ENCODE measurements at regions not wholly inside any gene's neighbourhood (a gene's known extent, or its start where the extent isn't known, plus 50 kb on each side); places are given as distances from the start of the nearest gene placed in this dataset.

- Histone ChIP-seq H3K9me3 (ENCODE audit: insufficient read depth, low read depth, low read length) (no peaks in the 10 kb centered on the region), H3K36me3 (ENCODE audit: insufficient read depth, low read length) (no peaks in the 10 kb centered on the region), H4K20me1 (ENCODE audit: insufficient read depth, low read length, poor library complexity, severe bottlenecking) (no peaks in the 10 kb centered on the region), H3K4me3 (ENCODE audit: low read length, poor library complexity, severe bottlenecking) (no peak overlapping the region), H3K79me2 (ENCODE audit: insufficient read depth, low read length) (no peaks in the 10 kb centered on the region), H3K9ac (ENCODE audit: low read depth, low read length, poor library complexity, severe bottlenecking) (no peak overlapping the region), H3K9me2 (replicated peaks; ENCODE audit: low read depth, low read length) (no peaks in the 10 kb centered on the region), H3K4me1 (ENCODE audit: insufficient read depth, low read length, poor library complexity, severe bottlenecking) (no peaks in the 10 kb centered on the region), H3F3A (ENCODE audit: low read depth) (no peaks in the 10 kb centered on the region), H3K4me2 (ENCODE audit: low read depth, low read length, poor library complexity, severe bottlenecking) (no peak overlapping the region), H2AFZ (ENCODE audit: low read length) (no peak overlapping the region), H3K27me3 (ENCODE audit: insufficient read depth, low read length, poor library complexity, severe bottlenecking) (no peaks in the 10 kb centered on the region)
- no peak for TF ChIP-seq CTCF (conservative IDR thresholded peaks at IDR 0.05; ENCODE audit: low read length)
- TF ChIP-seq EZH2phosphoT487 (IDR thresholded peaks at IDR 0.05; ENCODE audit: borderline replicate concordance) = no peak
Measured at GRCh38 chr17:79533116-79533515, 77.7 kb downstream of the RBFOX3 start.

GRCh38 chr17:79532107-79532790, 78.6 kb downstream of the RBFOX3 start:
- H3K9me2 ChIP-seq (replicated peaks; ENCODE audit: low read depth, low read length) = no peaks in the 10 kb centered on the region
- no peaks in the 10 kb centered on the region for H3K79me2 ChIP-seq (ENCODE audit: insufficient read depth, low read length)
- H3K4me2 ChIP-seq (ENCODE audit: low read depth, low read length, poor library complexity, severe bottlenecking) = no peak overlapping the region
- H4K20me1 ChIP-seq (ENCODE audit: insufficient read depth, low read length, poor library complexity, severe bottlenecking) = no peaks in the 10 kb centered on the region
- TF ChIP-seq CTCF (conservative IDR thresholded peaks at IDR 0.05; ENCODE audit: low read length) = no peak
- TF ChIP-seq EZH2phosphoT487 (IDR thresholded peaks at IDR 0.05; ENCODE audit: borderline replicate concordance) = no peak
- H3K9me3 ChIP-seq (ENCODE audit: insufficient read depth, low read depth, low read length) = no peaks in the 10 kb centered on the region
- H2AFZ ChIP-seq (ENCODE audit: low read length) = no peak overlapping the region
- H3K4me3 ChIP-seq (ENCODE audit: low read length, poor library complexity, severe bottlenecking) = no peak overlapping the region
- no peaks in the 10 kb centered on the region for H3K27me3 ChIP-seq (ENCODE audit: insufficient read depth, low read length, poor library complexity, severe bottlenecking)
- H3K4me1 ChIP-seq (ENCODE audit: insufficient read depth, low read length, poor library complexity, severe bottlenecking) = no peaks in the 10 kb centered on the region
- no peaks in the 10 kb centered on the region for H3K36me3 ChIP-seq (ENCODE audit: insufficient read depth, low read length)
- no peak overlapping the region for H3K9ac ChIP-seq (ENCODE audit: low read depth, low read length, poor library complexity, severe bottlenecking)
- no peaks in the 10 kb centered on the region for H3F3A ChIP-seq (ENCODE audit: low read depth)

DNA sequence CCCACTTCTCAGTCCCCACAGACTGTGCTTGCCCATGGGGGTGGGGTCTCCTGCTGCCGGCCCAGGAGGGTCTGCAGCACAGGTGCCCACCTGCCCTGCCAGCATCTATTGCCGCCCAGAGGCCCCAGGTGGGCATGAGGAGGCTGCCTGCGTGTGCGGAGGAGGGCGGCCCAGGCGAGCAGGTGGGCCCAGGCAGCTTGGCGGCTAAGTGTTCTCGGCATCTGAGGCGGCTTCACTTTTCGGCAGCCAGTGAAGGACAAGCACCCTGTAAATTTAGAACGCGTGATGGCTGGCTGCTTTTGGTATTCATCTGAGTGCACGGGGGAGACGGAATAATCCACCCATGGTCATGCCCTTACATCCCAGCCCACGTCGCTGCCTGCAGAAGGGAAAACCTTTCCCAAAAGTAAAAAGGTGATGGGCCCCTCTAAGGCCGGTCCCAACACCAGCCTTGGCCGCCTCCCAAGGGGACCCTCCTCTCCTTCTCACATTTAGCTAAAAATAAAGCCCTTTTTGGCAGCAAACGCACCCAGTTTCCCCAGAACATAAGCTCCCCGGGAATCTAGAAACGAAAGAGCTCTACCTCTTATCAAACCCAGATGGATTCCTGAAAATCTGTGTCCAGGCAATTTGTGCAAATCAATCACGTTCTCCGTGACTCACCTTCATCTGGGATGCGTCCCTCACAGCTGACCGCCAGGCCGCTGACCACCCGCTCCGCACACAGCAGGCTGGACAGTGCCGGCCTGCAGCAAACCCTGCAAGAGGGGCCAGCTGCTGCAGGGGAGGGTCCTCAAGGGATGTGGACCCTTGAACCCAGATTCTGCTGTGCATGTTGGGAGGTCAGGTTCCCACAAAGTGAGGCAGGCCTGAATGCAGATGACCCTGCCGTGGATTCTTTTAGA, 79.4 kb downstream of the RBFOX3 start:
- H3K4me2 ChIP-seq (ENCODE audit: low read depth, low read length, poor library complexity, severe bottlenecking) = no peak overlapping the region
- no peak overlapping the region for H2AFZ ChIP-seq (ENCODE audit: low read length)
- H3K9me2 ChIP-seq (replicated peaks; ENCODE audit: low read depth, low read length) = no peaks in the 10 kb centered on the region
- H3K79me2 ChIP-seq (ENCODE audit: insufficient read depth, low read length) = no peaks in the 10 kb centered on the region
- no peak overlapping the region for H3K4me3 ChIP-seq (ENCODE audit: low read length, poor library complexity, severe bottlenecking)
- H3K36me3 ChIP-seq (ENCODE audit: insufficient read depth, low read length) = no peaks in the 10 kb centered on the region
- no peaks in the 10 kb centered on the region for H3F3A ChIP-seq (ENCODE audit: low read depth)
- no peak overlapping the region for H3K9ac ChIP-seq (ENCODE audit: low read depth, low read length, poor library complexity, severe bottlenecking)
- no peaks in the 10 kb centered on the region for H3K9me3 ChIP-seq (ENCODE audit: insufficient read depth, low read depth, low read length)
- no peaks in the 10 kb centered on the region for H4K20me1 ChIP-seq (ENCODE audit: insufficient read depth, low read length, poor library complexity, severe bottlenecking)
- H3K4me1 ChIP-seq (ENCODE audit: insufficient read depth, low read length, poor library complexity, severe bottlenecking) = no peaks in the 10 kb centered on the region
- no peaks in the 10 kb centered on the region for H3K27me3 ChIP-seq (ENCODE audit: insufficient read depth, low read length, poor library complexity, severe bottlenecking)
- TF ChIP-seq CTCF (conservative IDR thresholded peaks at IDR 0.05; ENCODE audit: low read length) = no peak
- no peak for TF ChIP-seq EZH2phosphoT487 (IDR thresholded peaks at IDR 0.05; ENCODE audit: borderline replicate concordance)
